ENCODE measurements at regions not wholly inside any gene's neighbourhood (a gene's known extent, or its start where the extent isn't known, plus 50 kb on each side); places are given as distances from the start of the nearest gene placed in this dataset.
"Not testable (repeated sequence)": the region's sequence is repeated elsewhere in the genome, so short reads cannot be mapped to it uniquely, and the experiment has no call there.

DNA sequence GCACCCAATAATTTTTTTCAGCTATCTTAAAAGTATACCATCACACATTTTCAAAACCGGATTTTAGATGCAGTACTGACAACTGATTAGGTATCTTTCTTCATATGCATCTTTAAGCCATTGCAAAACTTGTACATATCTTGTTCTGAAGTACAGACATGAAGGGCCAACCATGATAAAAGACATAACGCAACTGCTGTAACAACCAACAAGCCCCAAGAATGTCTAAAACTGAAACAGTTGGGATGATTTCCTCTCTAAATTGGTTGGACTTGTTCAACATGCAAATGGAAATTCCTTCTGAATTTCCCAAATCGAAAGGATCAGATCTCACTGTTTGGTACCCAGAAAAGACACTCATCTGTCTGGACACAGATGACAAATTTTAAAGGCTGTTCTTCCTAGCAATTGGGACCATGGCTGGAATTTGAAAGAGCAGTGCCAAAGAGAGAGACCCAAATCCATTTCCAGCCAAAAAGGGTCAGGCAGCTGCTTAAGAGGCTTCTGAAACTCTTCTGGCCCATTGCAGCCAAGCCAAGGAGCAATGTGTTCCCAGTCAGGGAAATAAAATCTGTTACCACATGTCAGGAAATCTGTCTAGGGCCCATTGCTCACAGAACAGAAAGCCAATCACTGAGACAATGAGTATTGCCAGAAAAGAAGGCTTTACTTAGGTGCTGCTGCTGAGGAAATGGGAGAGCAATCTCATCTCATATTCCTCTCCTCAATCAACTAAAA, 1122.4 kb upstream of the USP15 start:
- no peak for DNase-seq

DNA sequence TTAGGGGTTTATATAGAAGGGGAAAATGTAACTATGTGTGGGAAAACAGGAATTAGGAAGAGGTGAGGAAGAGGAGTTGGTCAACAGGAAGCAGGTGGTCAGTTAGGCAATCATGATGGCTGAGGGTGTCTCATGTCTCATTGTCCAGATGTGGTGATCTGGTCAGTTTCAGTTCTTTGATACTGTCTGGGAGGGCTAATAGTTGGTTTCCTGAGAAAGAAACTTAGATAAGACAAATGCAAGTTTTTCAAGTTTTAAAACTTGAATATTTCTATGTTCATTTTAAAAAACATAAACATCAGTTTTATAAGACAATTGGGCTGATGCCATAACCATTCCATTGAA, 1121.8 kb upstream of the USP15 start:
- DNase-seq = no peak

DNA sequence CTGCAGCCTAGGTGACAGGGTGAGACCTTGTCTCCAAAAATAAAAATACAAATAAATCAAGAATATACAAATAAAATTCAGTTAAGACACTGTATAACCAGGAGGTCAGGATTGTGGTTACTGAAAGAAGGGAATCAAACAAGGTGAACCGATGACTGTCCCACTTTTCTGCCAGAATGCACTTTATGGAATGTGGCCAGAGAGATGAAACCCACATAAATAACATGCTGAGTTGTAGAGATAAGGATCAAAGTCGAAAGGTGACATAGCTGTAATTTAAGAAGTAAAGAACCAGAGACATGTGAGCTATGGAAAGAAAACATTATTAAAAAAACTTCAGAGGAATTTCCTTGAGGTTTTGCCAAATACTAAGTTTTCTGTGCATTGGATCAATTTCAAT, 1098.2 kb upstream of the USP15 start:
- DNase-seq = no peak

DNA sequence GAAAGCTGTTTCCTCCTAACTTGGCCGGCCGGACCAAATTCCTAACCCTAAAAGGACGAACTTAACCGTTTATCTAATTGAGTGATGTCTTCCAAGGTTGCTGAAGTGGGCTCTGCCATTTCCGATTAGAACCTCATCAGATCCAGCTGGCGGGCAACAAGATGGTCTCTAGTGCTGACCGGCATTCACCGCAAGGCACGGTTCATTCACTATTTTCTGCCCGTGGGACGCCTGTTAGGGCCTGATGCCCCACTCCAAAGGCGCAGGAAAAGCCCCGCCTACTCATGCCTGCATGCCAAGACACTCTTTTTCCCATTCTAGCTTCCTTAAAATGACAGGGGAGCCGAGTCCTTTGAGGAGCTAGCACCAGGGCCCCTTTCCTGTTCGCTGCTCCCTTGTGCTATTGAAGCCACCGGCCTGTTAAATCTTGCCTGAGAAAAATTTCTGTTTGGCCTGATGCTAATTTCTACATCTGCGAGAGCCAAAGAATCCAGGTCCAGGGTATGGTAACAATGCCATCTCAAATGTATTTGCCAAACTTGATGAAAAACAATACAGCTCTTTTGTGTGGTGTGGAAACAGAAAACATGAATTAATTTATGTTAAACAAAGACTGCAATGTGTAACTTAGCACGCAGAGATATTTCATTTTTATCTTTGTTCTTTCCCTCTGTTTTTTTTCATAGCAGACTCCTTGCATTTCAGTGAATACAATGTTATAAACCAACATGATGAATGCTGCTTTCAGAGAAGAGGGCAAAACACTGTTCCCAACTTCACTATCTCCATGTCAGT, 1071.2 kb upstream of the USP15 start:
- no peak for DNase-seq

DNA sequence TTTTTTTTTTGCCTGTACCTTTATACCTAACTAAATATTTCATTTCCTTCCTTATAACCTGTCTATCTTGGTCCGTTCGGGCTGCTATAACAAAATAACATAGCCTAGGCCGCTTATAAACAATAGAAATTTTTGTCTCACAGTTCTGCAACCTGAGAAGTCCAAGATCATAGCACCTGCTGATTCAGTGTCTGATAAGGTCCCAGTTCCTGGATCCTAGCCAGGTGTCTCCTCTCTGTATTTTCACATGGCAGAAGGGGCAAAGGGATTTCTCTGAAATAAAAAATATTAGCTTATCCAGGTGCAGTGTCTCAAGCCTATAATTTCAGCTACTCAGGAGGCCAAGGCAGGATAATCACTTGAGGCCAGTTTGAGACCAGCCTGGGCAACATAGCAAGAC, 1046.6 kb upstream of the USP15 start:
- DNase-seq = peak in 1 of 2 experiments; percentile 25

DNA sequence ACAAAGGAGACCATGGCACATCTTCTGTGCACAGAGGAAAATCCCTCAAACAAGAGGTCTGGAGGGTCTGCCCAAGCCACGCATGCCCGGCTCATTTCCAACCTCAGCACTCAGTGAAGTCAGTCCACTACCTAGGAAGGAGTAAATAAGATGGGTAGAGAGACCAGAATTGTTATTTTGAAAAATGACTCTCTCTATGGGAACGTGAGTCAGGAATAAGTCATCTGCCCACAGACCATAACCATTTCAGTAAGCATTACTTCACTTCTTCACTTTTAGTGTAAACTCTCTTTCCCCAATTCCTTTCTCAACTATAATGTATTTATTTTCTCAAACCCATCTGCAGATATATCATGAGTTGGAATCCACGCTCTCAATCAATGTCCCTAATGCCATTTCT, 1039.9 kb upstream of the USP15 start:
- DNase-seq = no peak

DNA sequence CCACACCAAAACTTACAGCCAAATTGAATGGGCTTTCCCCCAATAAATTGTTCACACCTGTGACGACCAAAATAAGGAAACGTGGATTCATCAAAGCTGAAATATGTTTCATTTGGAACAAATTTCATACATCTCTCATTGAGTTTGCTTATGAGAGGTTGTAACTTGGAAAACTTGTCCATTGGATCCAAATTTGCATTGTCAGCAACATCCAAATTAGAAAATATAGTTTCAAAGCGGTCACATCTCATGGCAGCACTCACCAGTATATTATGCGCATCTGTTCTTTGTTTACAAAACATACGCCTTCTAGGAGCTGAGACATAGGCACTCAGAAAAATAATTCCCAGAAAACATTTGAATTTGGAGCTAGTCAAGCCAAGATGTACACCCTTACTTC, 1028.2 kb upstream of the USP15 start:
- DNase-seq = no peak

DNA sequence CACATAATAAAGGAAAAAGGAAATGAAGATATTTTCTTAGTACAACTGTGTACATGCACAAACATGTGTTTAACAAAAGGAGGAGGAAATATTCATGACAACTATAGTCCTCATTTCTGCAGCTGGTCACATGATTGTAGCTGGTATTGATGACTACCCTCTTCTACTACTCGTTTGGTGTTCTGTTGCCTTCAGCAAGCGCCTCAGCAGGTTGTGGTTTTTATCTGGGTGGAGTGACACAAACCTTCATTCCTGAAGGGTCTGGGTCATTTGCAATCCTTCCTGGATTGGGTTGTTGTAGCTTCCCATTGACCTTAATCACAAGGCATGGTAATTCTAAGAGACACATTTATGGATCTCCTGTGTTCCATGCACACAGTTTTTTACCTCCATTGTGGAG, 1009.9 kb upstream of the USP15 start:
- DNase-seq = no peak

DNA sequence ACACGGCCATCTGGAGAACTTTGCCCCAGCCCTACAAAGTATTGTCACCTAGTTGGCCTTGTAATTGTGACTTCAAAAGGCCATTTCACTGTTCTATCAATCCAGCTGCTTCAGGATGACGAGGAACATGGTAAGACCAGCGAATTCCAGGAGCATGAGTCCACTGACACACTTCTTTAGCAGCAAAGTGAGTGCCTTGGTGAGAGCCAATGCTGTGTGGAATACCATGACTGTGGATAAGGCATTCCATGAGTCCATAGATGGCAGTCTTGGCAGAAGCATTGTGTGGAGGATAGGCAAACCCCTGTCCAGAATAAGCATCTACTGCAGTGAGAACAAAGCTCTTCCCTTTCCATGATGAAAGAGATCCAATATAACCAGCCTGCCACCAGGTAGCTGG, 1009.1 kb upstream of the USP15 start:
- no peak for DNase-seq

DNA sequence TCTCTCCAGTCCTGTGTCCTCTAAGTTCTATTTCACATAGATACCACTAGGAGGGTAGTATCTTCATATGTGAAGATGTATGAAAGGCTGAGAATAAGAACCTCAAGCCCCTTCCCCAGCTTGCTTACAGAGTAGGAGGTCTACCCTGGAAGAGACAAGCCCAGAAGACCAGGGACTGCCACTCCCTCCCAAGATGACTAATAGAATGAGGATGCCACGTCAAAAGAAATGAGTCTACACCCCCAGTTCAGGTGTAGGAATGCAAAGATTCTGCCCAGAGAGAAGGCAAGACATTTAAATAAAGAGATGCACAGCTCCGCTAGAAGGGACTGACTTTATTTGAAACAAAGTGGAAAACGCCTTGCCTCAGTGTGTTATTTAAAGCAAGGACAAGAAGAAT, 1006.0 kb upstream of the USP15 start:
- no peak for DNase-seq

DNA sequence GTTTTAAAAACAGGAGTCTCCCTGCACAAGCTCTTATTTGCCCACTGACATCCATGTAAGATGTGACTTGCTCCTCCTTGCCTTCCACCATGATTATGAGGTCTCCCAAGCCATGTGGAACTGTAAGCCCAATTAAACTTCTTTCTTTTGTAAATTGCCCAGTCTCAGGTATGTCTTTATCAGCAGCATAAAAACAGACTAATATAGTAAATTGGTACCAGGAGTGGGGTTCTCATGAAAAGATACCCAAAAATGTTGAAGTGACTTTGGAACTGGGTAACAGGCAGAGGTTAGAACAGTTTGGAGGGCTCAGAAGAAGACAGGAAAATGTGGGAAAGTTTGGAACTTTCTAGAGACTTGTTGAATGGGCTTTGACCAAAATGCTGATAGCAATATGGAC, 995.9 kb upstream of the USP15 start:
- DNase-seq = not testable (repeated sequence)

DNA sequence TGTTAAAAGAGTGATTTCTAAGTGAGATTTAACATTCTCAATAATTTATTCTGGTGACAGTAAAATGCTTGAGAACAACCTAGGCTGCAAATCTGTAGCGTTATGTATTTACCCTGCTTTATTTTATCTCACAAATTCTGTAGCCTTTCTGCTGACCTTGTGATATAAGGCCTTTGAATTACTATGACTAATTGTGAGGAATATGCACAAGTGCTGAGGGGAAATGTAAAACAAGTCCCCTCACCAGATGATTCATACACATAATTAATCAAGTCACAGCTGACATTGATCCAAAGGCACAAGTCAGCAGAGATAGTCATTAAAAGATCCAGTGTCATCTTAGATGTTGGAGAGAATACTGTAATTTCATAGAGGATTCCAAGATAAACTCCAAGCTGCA, 992.7 kb upstream of the USP15 start:
- DNase-seq = no peak

DNA sequence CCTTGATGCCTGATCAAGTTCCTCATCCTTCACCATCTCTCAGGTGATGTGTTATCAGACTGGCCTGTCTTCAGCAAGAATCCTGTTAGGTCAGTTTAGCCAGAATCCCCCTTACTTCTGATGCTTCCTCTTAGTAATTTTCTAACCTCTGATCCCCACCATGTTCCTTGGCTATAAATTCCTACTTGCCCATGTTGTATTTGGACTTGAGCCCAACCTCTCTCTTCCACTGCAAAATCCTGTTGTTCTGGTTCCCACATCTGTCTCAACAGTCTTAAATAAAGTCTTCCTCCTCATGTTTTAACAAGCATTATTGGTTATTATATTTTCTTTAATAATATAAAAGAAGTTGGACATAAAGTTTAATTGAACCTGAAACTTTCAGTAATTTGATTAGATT, 987.8 kb upstream of the USP15 start:
- DNase-seq = no peak

DNA sequence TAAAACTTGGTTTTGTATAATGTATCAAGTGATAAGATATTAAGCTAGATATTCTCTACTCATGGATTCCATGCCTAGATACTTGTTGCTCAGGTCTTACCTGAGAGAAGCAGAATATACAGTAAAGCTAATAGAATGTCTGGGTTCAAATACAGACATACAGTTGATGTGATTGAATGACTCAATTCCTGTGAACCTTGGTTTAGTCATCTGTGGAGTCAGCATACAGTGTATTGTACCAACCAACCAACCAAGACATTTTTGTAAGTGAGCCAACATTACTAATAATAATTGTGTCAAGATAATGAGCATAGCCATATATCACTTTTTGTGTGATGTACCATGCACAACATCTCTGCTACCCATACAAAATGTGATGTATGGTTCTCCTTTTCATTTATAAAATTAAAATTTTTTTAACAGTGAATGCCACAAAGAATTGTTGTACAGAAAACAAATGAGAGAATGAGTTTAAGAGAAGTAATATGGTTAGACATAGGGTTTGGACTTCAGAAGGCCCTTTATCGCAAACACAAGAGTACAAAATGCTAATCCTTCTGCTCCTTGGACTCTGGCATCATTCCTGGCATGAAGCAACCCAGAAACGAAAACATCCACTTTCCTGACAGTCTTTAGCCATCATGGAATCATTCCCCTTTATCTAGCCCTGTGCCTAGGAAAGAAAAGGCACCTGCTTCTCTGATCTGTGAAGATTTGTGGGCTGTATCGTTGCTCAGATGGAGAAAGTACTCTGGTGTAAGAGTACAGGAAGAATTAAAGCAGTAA, 977.2 kb upstream of the USP15 start:
- DNase-seq = no peak

DNA sequence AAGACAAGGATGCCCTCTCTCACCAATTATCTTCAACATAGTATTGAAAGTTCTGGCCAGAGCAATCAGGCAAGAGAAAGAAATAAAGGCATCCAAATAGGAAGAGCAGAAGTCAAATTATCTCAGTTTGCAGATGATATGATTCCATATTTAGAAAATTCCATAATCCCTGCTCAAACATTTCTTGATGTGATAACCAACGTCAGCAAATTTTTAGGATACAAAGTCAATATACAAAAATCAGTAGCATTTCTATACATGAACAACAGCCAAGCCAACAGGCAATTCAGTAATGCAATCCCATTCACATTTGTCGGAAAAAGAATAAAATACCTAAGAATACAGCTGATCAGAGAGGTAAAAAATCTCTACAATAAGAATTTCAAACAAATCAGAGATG, 969.7 kb upstream of the USP15 start:
- DNase-seq = no peak

DNA sequence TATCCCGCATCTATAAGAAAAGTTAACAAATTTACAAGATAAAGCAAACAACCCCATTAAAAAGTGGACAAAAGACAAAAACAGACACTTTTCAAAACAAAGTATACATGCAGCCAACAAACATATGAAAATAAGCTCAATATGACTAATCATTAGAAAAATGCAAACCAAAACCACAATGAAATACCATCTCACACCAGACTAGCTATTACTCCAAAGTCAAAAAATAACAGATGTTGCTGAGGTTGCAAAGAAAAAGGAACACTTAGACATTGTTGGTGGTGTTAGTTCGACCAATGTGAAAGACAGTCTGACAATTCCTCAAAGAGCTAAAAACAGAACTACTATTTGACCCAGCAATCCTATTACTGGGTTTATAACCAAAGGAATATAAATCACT, 968.6 kb upstream of the USP15 start:
- no peak for DNase-seq

DNA sequence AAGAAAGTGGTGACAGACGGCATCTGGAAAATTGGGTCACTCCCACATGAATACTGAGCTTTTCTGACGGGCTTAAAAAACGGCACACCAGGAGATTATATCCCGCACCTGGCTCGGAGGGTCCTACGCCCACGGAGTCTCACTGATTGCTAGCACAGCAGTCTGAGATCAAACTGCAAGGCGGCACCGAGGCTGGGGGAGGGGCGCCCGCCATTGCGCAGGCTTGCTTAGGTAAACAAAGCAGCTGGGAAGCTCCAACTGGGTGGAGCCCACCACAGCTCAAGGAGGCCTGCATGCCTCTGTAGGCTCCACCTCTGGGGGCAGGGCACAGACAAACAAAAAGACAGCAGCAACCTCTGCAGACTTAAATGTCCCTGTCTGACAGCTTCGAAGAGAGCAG, 966.2 kb upstream of the USP15 start:
- DNase-seq = not testable (repeated sequence)

DNA sequence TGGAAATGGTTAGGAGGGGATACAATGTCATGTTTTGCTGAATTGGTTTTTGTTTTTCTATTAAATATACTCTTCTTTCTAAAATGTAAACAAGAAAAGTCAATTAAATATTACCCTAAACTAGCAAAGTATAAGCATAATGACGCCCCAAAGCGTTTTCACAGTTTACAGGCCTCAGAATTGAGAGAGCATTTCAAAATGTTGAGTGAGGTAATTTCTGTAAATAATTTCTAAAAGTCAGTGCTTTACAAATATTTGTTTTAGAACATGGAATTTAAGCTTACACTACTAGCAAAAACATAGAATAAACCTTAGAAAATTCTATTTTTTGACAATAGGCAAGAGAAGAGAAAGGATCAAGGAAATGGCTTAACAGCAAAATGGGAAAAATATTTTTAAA, 958.4 kb upstream of the USP15 start:
- DNase-seq = no peak

DNA sequence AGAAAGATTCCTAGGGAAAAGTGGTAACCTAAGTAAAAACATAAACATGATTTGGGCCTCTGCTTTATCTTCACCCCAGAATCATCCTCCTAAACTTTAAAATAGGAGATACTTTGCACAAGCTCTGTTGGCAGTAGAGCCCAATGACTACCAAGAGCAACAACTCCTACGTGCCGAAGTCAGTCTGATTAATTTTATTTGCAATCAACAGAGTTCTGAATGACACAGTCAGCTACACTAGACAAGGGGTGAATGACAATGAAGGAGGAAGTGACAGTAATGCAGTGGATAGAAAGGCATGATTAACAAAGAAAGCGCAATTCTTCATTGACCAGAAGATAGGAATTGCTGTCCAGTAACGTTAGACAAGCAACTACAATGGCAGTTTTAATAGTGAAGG, 957.9 kb upstream of the USP15 start:
- DNase-seq = no peak

DNA sequence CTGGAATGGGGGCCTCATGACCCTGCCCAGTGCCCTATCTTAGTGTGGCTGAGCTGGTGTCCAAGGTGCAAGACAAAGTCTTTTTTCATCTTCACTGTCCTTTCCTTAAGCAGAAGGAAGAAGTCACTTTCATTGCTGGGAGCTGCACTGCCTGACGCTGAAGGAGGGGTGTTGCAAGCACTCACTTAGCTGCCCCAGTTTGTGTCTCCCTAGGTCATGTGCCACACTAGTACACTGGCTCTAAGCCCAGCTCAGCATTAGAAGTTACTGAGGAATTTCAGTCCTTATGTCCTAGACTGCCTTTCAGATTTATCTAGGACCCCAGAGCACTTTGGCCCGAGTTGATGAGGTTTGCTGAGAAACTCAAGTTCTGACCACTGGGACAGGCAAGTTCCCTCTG, 952.0 kb upstream of the USP15 start:
- DNase-seq = no peak

DNA sequence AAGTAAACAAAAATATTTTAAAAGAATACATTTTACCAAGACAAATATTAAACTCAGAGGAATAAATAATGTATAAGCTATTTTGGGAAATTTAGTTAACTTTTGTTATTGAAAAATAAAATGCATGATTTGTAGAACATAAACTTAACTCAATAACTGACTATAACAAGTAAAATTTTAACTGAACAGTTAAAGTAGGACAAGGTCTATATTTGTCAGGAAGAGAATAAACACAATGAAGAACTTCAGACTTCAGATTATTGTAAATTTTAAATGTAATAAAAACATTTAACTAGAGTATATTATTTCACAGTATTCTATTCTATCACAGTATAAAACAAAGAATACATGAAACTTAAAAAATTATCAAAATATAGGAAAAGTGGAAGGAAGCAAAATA, 948.8 kb upstream of the USP15 start:
- no peak for DNase-seq

DNA sequence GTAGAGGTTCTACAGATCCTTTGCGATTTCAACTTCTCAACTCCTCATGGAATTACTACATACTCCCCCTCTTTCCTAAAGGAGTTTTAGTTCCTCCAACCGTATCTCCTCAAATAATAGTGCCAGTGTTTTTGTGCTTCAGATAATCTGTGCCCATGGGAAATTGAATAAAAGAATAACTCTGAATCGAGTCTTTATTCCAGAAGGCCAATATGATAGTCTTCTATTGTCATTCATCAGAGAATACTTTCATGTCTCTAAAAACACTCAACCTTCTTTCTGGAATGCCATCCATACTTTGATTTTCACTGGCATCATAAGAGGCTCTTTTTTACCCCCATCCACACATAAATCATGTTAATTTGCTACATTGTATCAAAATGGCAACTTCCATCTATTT, 911.3 kb upstream of the USP15 start:
- DNase-seq = no peak

DNA sequence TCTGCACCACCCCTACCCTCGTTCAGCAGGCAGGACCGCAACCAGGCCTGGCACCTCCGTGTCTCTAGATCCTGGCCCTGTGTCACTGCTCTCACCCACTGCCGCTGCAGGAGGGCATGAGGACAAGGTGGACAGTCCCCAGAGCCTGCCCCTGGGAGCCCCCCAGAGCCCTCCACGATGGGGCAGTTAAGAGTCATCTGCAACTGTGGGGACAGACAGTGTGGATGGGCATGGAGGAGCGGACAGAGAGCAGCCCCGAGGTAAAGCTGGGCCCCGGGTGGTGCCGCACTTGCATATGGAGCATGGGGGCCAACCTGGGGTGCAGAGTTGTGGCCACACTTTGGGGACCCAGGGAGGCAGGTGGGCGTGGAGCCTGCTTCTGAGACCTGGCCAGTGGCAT, 905.1 kb upstream of the USP15 start:
- no peak for DNase-seq

DNA sequence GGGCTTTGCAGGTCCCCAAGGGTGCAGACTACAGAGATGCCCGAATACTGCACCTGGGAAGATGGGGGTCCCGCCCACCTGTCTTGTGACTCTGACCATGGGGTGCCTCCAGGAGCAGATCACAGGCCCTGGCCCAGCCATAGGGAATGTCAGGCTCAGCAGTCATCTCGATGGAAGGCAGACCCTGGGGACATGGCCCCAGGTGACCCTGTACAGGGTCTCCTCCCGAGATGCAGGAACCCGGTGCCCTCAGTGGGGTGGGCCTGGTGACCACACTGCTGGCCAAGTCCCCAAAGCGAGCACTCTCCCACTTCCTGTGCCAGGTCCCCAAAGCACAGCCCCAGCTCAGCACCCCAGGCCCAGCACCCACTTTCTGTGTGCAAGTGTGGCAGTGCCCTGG, 903.7 kb upstream of the USP15 start:
- no peak for DNase-seq
